Keratinocyte (primary cell): ENCODE measurements at regions not wholly inside any gene's neighbourhood (a gene's known extent, or its start where the extent isn't known, plus 50 kb on each side); places are given as distances from the start of the nearest gene placed in this dataset.

Source experiments
- DNase-seq: peaks from one replicate; pipeline ENCODE4 v3.0.0-alpha.2; 2011; ENCODE audit warnings: low read depth, missing footprints, low spot score
- FAIRE-seq: peaks from 2 replicates; lab custom pipeline; 2011; peaks lifted over from hg19 to GRCh38; lab: Jason Lieb, UNC
- H2AFZ ChIP-seq: 2 replicates; pipeline ENCODE4 v1.6.0; 2012; ENCODE audit warnings: low read length, control low read depth, inconsistent platforms; ENCODE audit not compliant: control insufficient read depth
- H3K27ac ChIP-seq: 2 replicates; pipeline ENCODE4 v1.5.1; 2011; ENCODE audit warnings: low read length; ENCODE audit not compliant: control insufficient read depth, insufficient read depth
- H3K27me3 ChIP-seq: 3 replicates; pipeline ENCODE4 v1.6.0; 2011; ENCODE audit warnings: low read length; ENCODE audit not compliant: control insufficient read depth, insufficient read depth; ENCODE audit errors: extremely low read depth
- H3K36me3 ChIP-seq, 2 experiments: 2 replicates in 1 of 2; 3 replicates in 1 of 2; pipeline ENCODE4 v1.5.1; 2011; ENCODE audit warnings: low read length in 2 of 2, mild to moderate bottlenecking in 1 of 2; ENCODE audit not compliant: control insufficient read depth in 2 of 2, insufficient read depth in 2 of 2; ENCODE audit errors: extremely low read depth in 1 of 2
- H3K4me1 ChIP-seq: 3 replicates; pipeline ENCODE4 v1.5.1; 2011; ENCODE audit warnings: low read length; ENCODE audit not compliant: control insufficient read depth, insufficient read depth; ENCODE audit errors: extremely low read depth
- H3K4me2 ChIP-seq: 3 replicates; pipeline ENCODE4 v1.6.0; 2011; ENCODE audit warnings: low read depth, low read length; ENCODE audit not compliant: control insufficient read depth, insufficient read depth; ENCODE audit errors: extremely low read depth
- H3K4me3 ChIP-seq, 3 experiments: fragments of 200-600 bp in 1 of 3; sonication (generic) in 1 of 3; 2 replicates in 2 of 3; 3 replicates in 1 of 3; pipeline ENCODE4 v1.5.1; 2011 to 2016; ENCODE audit warnings: low read length in 3 of 3, mild to moderate bottlenecking in 3 of 3, control low read depth in 2 of 3, inconsistent platforms in 1 of 3, low read depth in 1 of 3, mixed read lengths in 1 of 3, mixed run types in 1 of 3, moderate library complexity in 1 of 3; ENCODE audit not compliant: control insufficient read depth in 2 of 3, insufficient read depth in 2 of 3; ENCODE audit errors: extremely low read depth in 1 of 3
- H3K79me2 ChIP-seq: 2 replicates; pipeline ENCODE4 v1.6.0; 2012; ENCODE audit warnings: low read length; ENCODE audit not compliant: control insufficient read depth, insufficient read depth
- H3K9ac ChIP-seq: 3 replicates; pipeline ENCODE4 v1.6.0; 2011; ENCODE audit warnings: low read length; ENCODE audit not compliant: control insufficient read depth, insufficient read depth; ENCODE audit errors: extremely low read depth
- H3K9me1 ChIP-seq: 3 replicates; pipeline ENCODE4 v1.6.0; 2011; ENCODE audit warnings: low read length; ENCODE audit not compliant: control insufficient read depth, insufficient read depth; ENCODE audit errors: extremely low read depth
- H3K9me3 ChIP-seq: 2 replicates; pipeline ENCODE4 v1.5.1; 2012; ENCODE audit warnings: low read depth, low read length; ENCODE audit not compliant: control insufficient read depth
- H4K20me1 ChIP-seq: 3 replicates; pipeline ENCODE4 v1.6.0; 2011; ENCODE audit warnings: low read length; ENCODE audit not compliant: control insufficient read depth, insufficient read depth; ENCODE audit errors: extremely low read depth
- EZH2 ChIP-seq: IDR thresholded peaks from one replicate; pipeline ENCODE4 v1.6.1; 2012; ENCODE audit warnings: inconsistent platforms, mild to moderate bottlenecking, low read length, moderate library complexity
- dilution Hi-C: fragments of 300-500 bp; cut with MboI; formaldehyde crosslinking; loops from one replicate; pipeline ENCODE4 v1.7.0; 2020; ENCODE audit warnings: low sequenced_read_pairs; ENCODE audit not compliant: extremely low pct_ligation_motif_present
- TF ChIP-seq, protein P1 (sequence below), 3 experiments: IDR thresholded peaks in 1 of 3; conservative IDR thresholded peaks in 1 of 3; optimal IDR thresholded peaks in 1 of 3; 2 replicates in 2 of 3; 3 replicates in 1 of 3; pipeline versions ENCODE3 to v1.5.1; 2011; ENCODE audit warnings: low read length in 3 of 3, mild to moderate bottlenecking in 3 of 3, moderate library complexity in 2 of 3, control low read depth in 1 of 3, inconsistent platforms in 1 of 3; ENCODE audit not compliant: insufficient read depth in 2 of 3; ENCODE audit errors: extremely low read depth in 1 of 3

DNA sequence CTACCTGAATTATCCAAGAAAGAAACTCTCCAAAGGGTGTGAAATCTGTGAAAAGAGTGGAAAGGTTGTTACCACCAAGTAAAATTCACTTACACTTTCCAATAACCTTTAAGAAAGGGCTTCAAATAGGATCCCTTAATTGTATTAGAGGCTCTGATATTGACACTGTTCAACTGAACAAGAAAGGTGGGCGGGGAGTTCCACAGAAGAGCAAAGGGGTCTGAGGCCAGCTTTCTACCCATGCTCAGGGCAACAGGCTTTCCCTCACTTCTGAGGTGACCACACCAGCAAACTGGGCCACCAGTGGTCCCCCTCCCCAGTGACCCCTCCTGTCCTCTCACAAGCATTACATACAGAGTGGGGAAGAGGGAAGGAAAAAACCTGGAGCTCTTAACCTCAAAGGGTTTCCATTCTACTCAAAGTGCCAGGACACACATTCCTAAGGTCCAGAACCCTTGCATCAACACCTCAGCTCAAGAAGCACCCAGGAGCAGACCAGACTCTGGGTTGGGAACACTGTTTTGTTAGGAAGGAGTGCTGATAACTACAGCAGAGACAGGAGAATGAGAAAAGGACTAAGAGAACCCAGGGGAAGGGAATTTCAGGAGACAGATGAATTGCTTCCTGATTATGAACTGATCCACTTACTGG, 71.6 kb upstream of the AKIP1 start:
- TF ChIP-seq EZH2, result no peak
- TF ChIP-seq, protein P1, sequence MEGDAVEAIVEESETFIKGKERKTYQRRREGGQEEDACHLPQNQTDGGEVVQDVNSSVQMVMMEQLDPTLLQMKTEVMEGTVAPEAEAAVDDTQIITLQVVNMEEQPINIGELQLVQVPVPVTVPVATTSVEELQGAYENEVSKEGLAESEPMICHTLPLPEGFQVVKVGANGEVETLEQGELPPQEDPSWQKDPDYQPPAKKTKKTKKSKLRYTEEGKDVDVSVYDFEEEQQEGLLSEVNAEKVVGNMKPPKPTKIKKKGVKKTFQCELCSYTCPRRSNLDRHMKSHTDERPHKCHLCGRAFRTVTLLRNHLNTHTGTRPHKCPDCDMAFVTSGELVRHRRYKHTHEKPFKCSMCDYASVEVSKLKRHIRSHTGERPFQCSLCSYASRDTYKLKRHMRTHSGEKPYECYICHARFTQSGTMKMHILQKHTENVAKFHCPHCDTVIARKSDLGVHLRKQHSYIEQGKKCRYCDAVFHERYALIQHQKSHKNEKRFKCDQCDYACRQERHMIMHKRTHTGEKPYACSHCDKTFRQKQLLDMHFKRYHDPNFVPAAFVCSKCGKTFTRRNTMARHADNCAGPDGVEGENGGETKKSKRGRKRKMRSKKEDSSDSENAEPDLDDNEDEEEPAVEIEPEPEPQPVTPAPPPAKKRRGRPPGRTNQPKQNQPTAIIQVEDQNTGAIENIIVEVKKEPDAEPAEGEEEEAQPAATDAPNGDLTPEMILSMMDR (optimal IDR thresholded peaks at IDR 0.05 in 1 of 3, IDR thresholded peaks at IDR 0.05 in 1 of 3, conservative IDR thresholded peaks at IDR 0.05 in 1 of 3; ENCODE audit: extremely low read depth in 1 of 3, insufficient read depth in 2 of 3, low read length in 3 of 3), result no peak
- no peak overlapping the region for H3K27ac ChIP-seq
- DNase-seq, result no peak
- H3K4me2 ChIP-seq, result no peak overlapping the region
- no peak overlapping the region for H2AFZ ChIP-seq
- no peaks in the 10 kb centered on the region for H3K79me2 ChIP-seq
- dilution Hi-C loops, result no loop called here
- no peaks in the 10 kb centered on the region for H4K20me1 ChIP-seq
- peaks cover 14% of the 10 kb centered on the region for H3K4me1 ChIP-seq
- H3K27me3 ChIP-seq, result no peaks in the 10 kb centered on the region
- H3K36me3 ChIP-seq, result no peaks in the 10 kb centered on the region
- no peaks in the 10 kb centered on the region for H3K9me3 ChIP-seq
- H3K4me3 ChIP-seq, result no peak overlapping the region
- no peak for FAIRE-seq
- no peak overlapping the region for H3K9ac ChIP-seq
- H3K9me1 ChIP-seq, result no peaks in the 10 kb centered on the region

DNA sequence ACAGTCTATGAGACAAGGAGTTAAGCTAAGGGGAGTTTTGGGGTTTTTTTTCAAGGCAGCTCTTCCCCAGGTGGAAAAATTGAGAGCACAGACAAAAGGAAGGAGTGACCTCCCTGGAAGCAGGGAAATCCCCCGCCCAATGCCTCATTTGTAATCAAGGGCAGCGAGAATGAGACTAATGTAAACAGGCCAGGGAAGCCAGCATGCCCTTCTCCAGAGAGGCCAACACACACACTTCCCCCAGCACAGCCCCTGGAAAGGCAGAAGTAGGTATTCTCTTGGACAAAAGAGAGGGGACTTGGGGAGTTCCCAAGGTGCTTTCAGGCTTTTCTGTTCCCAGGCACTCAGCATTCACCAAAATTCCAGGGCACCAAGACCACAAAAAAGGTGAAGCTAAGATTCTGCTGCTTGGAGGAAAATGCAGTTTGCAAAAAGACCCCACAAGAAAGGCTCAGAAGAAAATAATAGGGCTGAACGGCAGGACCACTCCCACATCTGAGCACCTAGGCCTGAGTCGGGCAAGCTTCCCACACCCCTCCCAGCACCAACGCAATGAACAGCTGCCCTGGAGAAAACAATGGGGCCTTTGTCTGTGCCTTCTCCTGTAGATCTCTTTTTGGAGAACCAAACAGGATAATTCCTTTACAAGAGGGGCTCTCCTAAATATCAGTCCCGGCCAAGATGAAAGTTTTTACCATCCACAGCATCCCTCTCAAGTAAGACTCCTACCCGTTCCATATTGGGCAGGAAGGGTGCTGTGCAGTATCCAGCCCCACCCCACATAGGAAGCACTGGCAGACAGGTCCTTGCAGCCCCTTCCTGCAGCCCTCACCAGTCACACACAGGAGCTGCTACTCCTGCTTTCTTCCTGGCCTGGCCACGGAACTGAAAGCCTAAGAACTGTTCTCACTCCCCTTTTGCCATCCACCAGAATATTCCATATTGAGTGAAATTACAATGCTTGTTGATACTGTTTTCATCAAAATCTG, 70.7 kb upstream of the AKIP1 start:
- Histone ChIP-seq H3K9ac (no peak overlapping the region), H3K79me2 (no peaks in the 10 kb centered on the region)
- dilution Hi-C loops, result no loop called here

More for the DNA sequence above, 70.7 kb upstream of the AKIP1 start:
- H3K27me3 ChIP-seq, result no peaks in the 10 kb centered on the region
- H3K9me1 ChIP-seq, result no peaks in the 10 kb centered on the region
- peak overlapping the region; percentile 18 for H3K4me2 ChIP-seq
- no peak overlapping the region for H3K4me3 ChIP-seq
- H3K27ac ChIP-seq, result no peak overlapping the region
- FAIRE-seq (peak; percentile 17), DNase-seq (no peak)
- no peak overlapping the region for H2AFZ ChIP-seq
- H3K4me1 ChIP-seq, result peaks cover 13% of the 10 kb centered on the region
- H3K9me3 ChIP-seq, result no peaks in the 10 kb centered on the region
- H3K36me3 ChIP-seq, result no peaks in the 10 kb centered on the region
- no peaks in the 10 kb centered on the region for H4K20me1 ChIP-seq
- TF ChIP-seq EZH2, result no peak
- TF ChIP-seq, protein P1 (optimal IDR thresholded peaks at IDR 0.05 in 1 of 3, IDR thresholded peaks at IDR 0.05 in 1 of 3, conservative IDR thresholded peaks at IDR 0.05 in 1 of 3; ENCODE audit: extremely low read depth in 1 of 3, insufficient read depth in 2 of 3, low read length in 3 of 3), result no peak
